Panc1 (cell line): ENCODE measurements at regions not wholly inside any gene's neighbourhood (a gene's known extent, or its start where the extent isn't known, plus 50 kb on each side); places are given as distances from the start of the nearest gene placed in this dataset.

Experiments
- POLR2AphosphoS5 ChIP-seq: IDR thresholded peaks from 2 replicates; pipeline ENCODE4 v1.6.1; 2012; ENCODE audit warnings: mild to moderate bottlenecking, low read depth, low read length, moderate library complexity
- TCF7L2 ChIP-seq: IDR thresholded peaks from 2 replicates; pipeline ENCODE4 v1.6.1; 2011; ENCODE audit warnings: mild to moderate bottlenecking, low read depth, low read length, inconsistent platforms
- TF ChIP-seq, protein P1 (sequence below): fragments of 450-650 bp; IDR thresholded peaks from 2 replicates; pipeline ENCODE4 v1.5.1; 2017; ENCODE audit warnings: mild to moderate bottlenecking

DNA sequence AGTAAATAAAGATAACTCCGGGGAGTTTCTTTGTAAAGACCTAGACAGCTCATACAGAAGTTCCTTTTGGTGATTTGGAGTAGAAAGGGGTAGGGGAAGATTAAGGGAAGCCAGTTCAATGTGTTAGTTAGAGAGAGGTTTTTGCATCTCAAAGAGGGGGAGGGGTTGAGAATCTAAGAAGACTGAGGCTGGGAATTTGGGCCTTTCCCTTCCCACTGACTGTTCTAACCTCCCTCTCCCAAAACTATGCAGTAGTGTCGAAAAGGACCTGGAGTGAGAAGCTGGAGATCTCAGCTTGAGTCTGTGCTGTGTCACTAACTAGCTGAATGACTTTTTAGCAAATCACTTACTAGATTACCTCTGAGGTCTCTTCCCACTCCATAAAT is 55.7 kb upstream of the CCDC160 start:
- TF ChIP-seq, protein P1, sequence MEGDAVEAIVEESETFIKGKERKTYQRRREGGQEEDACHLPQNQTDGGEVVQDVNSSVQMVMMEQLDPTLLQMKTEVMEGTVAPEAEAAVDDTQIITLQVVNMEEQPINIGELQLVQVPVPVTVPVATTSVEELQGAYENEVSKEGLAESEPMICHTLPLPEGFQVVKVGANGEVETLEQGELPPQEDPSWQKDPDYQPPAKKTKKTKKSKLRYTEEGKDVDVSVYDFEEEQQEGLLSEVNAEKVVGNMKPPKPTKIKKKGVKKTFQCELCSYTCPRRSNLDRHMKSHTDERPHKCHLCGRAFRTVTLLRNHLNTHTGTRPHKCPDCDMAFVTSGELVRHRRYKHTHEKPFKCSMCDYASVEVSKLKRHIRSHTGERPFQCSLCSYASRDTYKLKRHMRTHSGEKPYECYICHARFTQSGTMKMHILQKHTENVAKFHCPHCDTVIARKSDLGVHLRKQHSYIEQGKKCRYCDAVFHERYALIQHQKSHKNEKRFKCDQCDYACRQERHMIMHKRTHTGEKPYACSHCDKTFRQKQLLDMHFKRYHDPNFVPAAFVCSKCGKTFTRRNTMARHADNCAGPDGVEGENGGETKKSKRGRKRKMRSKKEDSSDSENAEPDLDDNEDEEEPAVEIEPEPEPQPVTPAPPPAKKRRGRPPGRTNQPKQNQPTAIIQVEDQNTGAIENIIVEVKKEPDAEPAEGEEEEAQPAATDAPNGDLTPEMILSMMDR, result no peak
- TF ChIP-seq POLR2AphosphoS5, result no peak
- no peak for TF ChIP-seq TCF7L2
